Smooth muscle cell (in vitro differentiated cells): ENCODE measurements at regions not wholly inside any gene's neighbourhood (a gene's known extent, or its start where the extent isn't known, plus 50 kb on each side); places are given as distances from the start of the nearest gene placed in this dataset.
"Not testable (repeated sequence)": the region's sequence is repeated elsewhere in the genome, so short reads cannot be mapped to it uniquely, and the experiment has no call there.

Source experiments
- DNase-seq: peaks from one replicate; lab custom pipeline; 2025; ENCODE audit not compliant: unreplicated experiment; lab: John Stamatoyannopoulos, UW
- H2AFZ ChIP-seq: fragments of 200-600 bp; sonication (generic); 2 replicates; pipeline ENCODE4 v1.6.0; 2016; ENCODE audit warnings: antibody characterized with exemption, low read depth, mild to moderate bottlenecking
- H3F3A ChIP-seq: fragments of 200-600 bp; sonication (generic); 2 replicates; pipeline ENCODE4 v1.6.0; 2017; ENCODE audit warnings: antibody characterized with exemption, low read depth
- H3K27ac ChIP-seq: fragments of 200-600 bp; sonication (generic); 2 replicates; pipeline ENCODE4 v1.5.1; 2016; ENCODE audit warnings: low read depth, mild to moderate bottlenecking
- H3K27me3 ChIP-seq: fragments of 200-600 bp; sonication (generic); 2 replicates; pipeline ENCODE4 v1.6.1; 2016; ENCODE audit warnings: low read depth, mild to moderate bottlenecking
- H3K36me3 ChIP-seq: fragments of 200-600 bp; sonication (generic); 2 replicates; pipeline ENCODE4 v1.5.1; 2016; ENCODE audit warnings: low read depth
- H3K4me1 ChIP-seq: fragments of 200-600 bp; sonication (generic); 2 replicates; pipeline ENCODE4 v1.5.1; 2016; ENCODE audit warnings: low read depth
- H3K4me2 ChIP-seq: fragments of 200-600 bp; sonication (generic); 2 replicates; pipeline ENCODE4 v1.6.0; 2016; ENCODE audit warnings: mild to moderate bottlenecking
- H3K4me3 ChIP-seq: fragments of 200-600 bp; sonication (generic); 2 replicates; pipeline ENCODE4 v1.5.1; 2016; ENCODE audit warnings: mild to moderate bottlenecking
- H3K79me2 ChIP-seq: fragments of 200-600 bp; sonication (generic); 2 replicates; pipeline ENCODE4 v1.6.0; 2016; ENCODE audit warnings: low read depth, mild to moderate bottlenecking
- H3K9ac ChIP-seq: fragments of 200-600 bp; sonication (generic); 2 replicates; pipeline ENCODE4 v1.6.0; 2016; ENCODE audit warnings: low read depth
- H3K9me3 ChIP-seq: fragments of 200-600 bp; sonication (generic); replicated peaks from 2 replicates; pipeline ENCODE4 v1.5.1; 2016; ENCODE audit warnings: low read depth
- H4K20me1 ChIP-seq: fragments of 200-600 bp; sonication (generic); 2 replicates; pipeline ENCODE4 v1.6.0; 2016; ENCODE audit warnings: low read depth
- CTCF ChIP-seq: fragments of 200-600 bp; sonication (generic); IDR thresholded peaks from 2 replicates; pipeline ENCODE4 v1.5.1; 2017; ENCODE audit warnings: borderline replicate concordance, mild to moderate bottlenecking, antibody characterized with exemption; ENCODE audit not compliant: insufficient read depth, poor library complexity, severe bottlenecking
- WGBS: methylation state at CpG from one replicate; pipeline ENCODE4 v1.1.7; 2016; ENCODE audit warnings: low lambda C conversion rate; 5-methylcytosine and 5-hydroxymethylcytosine counted together

GRCh38 chr14:105880616-105881015, 354.2 kb downstream of the TMEM121 start:
- H3K27ac ChIP-seq: no peak overlapping the region
- H3K9me3 ChIP-seq: peaks cover 4% of the 10 kb centered on the region
- H4K20me1 ChIP-seq: no peaks in the 10 kb centered on the region
- H3K9ac ChIP-seq: no peak overlapping the region
- no peaks in the 10 kb centered on the region for H3K27me3 ChIP-seq
- WGBS: 83% methylated on average over 11 of the region's 11 CpGs
- no peak for DNase-seq
- no peaks in the 10 kb centered on the region for H3K79me2 ChIP-seq
- H3K36me3 ChIP-seq: no peaks in the 10 kb centered on the region
- no peak for TF ChIP-seq CTCF
- no peaks in the 10 kb centered on the region for H3F3A ChIP-seq
- no peak overlapping the region for H3K4me2 ChIP-seq
- no peak overlapping the region for H2AFZ ChIP-seq
- no peaks in the 10 kb centered on the region for H3K4me1 ChIP-seq
- no peak overlapping the region for H3K4me3 ChIP-seq

GRCh38 chr14:105881021-105881930, 354.9 kb downstream of the TMEM121 start:
- Histone ChIP-seq H3K36me3 (no peaks in the 10 kb centered on the region), H2AFZ (no peak overlapping the region), H3K79me2 (no peaks in the 10 kb centered on the region), H3K27ac (no peak overlapping the region), H3K4me2 (no peak overlapping the region), H3K4me1 (no peaks in the 10 kb centered on the region), H4K20me1 (no peaks in the 10 kb centered on the region), H3K9me3 (peaks cover 4% of the 10 kb centered on the region), H3K9ac (no peak overlapping the region), H3K27me3 (no peaks in the 10 kb centered on the region), H3K4me3 (no peak overlapping the region), H3F3A (no peaks in the 10 kb centered on the region)
- WGBS: 81% methylated on average over 18 of the region's 18 CpGs
- DNase-seq: no peak
- no peak for TF ChIP-seq CTCF

- not testable (repeated sequence) for H3K4me3 ChIP-seq, H3K9me3 ChIP-seq, H3K9ac ChIP-seq, H3K27ac ChIP-seq, H2AFZ ChIP-seq, H3K4me2 ChIP-seq, H4K20me1 ChIP-seq, H3F3A ChIP-seq, H3K36me3 ChIP-seq, H3K79me2 ChIP-seq, DNase-seq, H3K27me3 ChIP-seq, H3K4me1 ChIP-seq
- WGBS: 71% methylated on average over 6 of the region's 10 CpGs
Measured at GRCh38 chr14:105882011-105882410, 355.6 kb downstream of the TMEM121 start.

- DNase-seq: no peak
- H3K9ac ChIP-seq: no peak overlapping the region
- 80% methylated on average over 3 of the region's 5 CpGs for WGBS
- H3K4me2 ChIP-seq: no peak overlapping the region
- no peak overlapping the region for H3K4me3 ChIP-seq
- no peak overlapping the region for H2AFZ ChIP-seq
- no peak for TF ChIP-seq CTCF
- no peaks in the 10 kb centered on the region for H3K4me1 ChIP-seq
- no peaks in the 10 kb centered on the region for H3K79me2 ChIP-seq
- H3K27me3 ChIP-seq: no peaks in the 10 kb centered on the region
- H3K27ac ChIP-seq: no peak overlapping the region
- H3K36me3 ChIP-seq: no peaks in the 10 kb centered on the region
- peaks cover 4% of the 10 kb centered on the region for H3K9me3 ChIP-seq
- H4K20me1 ChIP-seq: no peaks in the 10 kb centered on the region
- H3F3A ChIP-seq: no peaks in the 10 kb centered on the region
Measured at GRCh38 chr14:105882626-105883025, 356.2 kb downstream of the TMEM121 start.
